HG02938 (cell line): ENCODE measurements at regions not wholly inside any gene's neighbourhood (a gene's known extent, or its start where the extent isn't known, plus 50 kb on each side); places are given as distances from the start of the nearest gene placed in this dataset.

Source experiments
- ATAC-seq: cut with Tn5 transposase; IDR thresholded peaks from one replicate; pipeline ENCODE4 v1.9.1; 2021; ENCODE audit warnings: mild to moderate bottlenecking, moderate library complexity; ENCODE audit not compliant: unreplicated experiment

DNA sequence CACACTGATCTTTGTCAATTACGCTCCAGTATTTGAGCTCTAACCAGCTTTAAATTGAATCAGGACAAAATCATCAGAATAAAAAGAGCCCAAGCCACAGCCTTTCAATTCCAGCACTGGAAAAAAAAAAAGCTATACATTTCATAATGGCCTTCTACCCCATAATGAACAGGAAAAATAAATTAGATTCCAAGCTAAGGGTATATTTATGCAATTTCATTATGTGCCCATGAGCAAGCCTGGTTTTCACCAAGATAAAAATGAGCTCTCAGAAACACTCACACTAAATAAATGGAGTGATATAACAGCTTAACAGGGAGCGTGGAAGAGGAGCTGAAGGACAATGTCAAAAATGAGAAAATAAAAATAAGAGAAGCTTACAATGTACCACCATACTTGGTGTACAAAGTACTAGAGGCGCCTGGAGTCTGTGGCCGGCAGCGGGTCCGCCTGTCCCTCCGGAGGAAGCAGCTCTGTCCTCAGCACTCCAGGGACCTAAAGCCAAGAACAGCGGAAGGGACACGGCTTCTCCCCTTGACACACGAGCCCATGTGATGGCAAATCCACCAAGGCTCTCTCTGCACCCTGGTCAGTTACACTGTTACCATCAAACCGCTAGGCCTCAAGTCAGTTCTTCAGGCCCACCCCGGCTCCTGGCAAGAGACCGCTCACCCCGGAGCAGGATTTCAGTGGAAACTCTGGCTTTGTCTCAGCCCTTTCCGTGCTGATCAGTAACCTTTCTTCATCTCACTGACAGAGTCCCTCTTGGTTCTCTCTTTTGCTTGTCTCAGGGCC, 69.6 kb downstream of the RBFOX3 start:
- ATAC-seq: no peak

DNA sequence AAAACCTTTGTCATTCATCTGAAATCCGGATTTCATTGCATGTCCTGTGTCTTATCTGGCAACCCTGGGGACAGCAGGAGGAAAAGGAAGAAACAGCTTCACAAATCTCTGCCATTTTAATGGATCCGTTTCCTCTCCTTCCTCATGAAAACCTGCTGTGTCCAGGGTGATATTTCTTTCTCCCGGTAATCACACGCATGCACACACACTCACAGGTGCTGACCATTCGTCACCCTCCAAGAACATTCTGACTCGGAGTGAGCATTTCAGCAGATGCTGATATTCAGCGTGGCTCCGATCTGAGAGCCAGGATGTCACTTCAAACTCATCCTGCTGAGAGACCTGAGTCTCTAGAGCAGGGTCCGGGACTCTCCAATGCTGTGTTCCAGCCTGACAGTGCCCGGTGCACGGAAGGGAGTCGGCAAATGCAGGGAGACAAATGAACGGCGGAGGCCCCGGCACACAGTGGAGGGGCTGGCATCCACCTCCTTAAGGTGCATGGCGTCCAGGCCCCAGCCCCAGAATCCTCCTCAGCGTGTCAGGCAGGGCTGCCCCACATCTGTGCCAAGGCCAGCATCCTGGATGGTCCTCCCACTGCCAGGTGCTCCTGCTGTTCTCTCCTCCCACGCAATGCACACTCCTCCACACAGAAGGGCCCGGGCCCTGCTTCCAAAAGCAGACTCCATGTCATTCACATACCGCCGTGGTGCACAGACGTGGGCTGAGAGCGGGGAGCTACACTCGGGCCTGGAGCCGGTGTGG, 70.7 kb downstream of the RBFOX3 start:
- ATAC-seq: no peak

DNA sequence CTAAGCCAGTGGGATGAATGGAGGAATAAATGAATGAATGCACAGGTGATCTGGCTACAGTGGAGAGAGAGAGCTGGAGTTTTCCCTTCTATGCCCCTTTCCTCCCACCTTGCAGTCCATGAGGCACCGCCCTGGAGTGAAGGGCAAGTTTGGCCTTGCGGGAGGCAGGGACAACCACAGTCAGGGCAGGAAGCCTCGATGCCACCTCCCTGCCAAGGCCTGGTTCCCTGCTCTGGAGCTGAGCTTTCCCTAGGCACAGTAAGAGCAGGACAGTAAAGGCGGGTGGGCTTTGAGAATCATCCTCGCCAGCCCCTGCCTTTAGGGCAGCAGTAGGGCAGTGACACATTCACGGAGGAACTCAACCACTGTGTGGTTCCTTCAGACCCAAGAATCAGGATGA, 72.6 kb downstream of the RBFOX3 start:
- no peak for ATAC-seq

DNA sequence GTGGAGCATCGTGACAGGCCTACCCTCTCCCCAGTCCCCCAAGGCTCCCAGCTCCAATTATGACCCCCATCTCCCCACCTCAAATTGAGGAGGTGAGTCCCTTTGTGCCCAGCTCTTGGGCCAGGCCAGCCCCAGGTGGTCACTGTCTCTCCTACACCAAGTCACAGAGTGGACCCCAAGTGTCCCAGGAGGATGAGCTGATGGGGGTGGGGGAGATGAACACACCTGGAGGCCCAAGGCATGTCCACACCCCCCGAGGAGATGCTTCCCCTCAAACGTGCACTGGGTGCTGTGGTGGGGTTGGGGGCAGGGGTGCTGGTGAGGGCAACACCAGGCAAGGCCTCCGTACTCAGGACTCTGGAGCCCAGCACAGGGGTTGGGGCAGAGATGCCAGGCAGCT, 73.2 kb downstream of the RBFOX3 start:
- ATAC-seq: no peak

DNA sequence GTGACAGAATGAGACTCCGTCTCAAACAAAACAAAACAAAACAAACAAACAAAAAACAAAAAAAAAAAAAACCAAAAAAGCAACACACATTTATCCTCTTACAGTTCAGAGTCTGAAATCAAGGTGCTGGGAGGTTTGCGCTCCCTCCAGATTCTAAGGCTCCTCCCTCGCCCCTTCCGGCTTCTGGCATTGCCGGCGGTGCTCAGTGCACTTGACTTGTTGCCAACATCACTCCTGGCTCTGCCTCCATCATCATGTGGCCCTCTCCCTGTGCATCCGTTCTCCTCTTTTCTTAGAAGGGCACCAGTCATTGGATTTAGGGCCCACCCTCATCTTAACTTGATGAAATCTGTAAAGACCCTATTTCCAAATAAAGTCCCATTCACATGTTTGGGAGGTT, 73.8 kb downstream of the RBFOX3 start:
- ATAC-seq: no peak

DNA sequence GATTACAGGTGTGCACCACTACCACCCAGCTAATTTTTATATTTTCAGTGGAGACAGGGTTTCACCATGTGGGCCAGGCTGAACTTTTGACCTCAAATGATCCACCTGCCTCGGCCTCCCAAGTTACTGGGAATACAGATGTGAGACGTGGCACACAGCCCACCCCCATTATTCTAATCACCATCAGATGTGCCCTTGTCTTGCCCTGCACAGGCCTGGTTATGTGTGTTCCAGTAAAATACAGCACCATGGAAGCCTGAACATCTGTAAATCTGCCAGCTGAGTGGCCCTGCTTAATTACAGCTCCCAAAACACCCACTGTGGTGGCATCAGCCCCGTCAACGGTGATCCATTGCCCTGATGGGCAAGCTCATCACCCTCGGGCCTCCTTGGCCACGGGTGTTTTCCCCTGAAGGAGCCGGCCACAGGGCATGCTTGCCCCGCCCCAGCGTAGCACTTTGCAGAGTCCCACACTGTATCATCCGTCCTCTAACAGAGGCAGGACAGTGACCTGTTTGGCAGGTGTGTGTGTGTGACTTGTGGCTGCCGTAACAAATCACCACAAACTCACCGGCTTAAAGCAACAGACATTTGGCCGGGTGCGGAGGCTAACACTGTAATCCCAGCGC, 74.5 kb downstream of the RBFOX3 start:
- no peak for ATAC-seq

DNA sequence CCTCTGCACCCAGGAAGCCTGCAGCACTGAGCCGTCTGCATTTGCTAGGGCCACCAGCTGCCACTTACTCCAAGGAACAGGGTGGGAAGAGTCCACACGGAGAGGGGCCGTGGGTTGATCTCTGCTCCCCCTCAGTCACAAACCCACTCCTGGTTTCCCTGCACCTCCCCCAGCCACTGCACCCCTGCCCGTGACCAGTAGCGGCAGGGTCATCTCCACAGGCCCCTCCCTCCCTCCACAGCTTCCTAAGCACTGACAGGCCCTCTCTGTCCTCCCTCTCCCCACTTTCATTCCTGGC, 75.2 kb downstream of the RBFOX3 start:
- ATAC-seq: no peak

DNA sequence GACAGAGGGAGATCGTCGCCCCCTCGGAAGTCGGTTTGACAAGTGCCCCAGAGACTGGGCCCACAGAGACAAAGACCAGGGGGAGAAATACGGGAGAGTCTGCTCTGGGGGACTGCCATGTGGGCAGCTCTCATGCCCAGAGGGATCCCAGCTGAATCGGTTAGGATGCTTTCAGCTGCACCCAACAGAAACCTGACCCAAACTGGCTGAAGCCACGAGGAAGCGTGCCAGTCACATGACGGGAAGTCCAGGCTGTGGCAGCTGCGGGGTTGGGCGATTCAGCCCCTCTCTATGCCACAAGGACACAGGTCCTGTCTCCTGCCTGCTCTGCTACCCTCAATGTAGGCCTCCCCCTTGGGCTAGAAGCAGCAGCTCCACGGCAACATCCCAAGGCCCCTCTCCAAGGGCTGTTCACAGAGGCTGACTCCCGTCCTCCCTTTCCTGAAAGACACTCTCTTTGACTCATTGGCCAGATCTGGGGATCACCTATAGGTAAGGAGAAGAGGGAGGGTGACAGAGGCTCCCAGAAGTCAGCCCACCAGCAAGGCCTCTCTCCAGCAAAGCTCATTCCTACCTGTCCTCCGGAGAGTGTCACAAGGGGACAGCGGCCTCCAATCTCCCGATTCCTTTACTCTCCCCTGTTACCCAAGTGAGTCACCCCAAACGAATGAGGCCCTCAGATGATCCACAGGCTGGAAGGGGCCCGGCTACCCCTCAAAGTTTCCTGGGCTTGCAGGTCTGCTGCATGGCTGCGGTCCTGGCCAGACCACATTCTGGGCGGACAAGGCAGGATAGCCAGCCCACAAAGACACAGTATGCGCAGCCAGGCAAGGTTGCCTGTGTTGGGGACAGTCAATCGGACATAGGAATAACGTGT, 75.8 kb downstream of the RBFOX3 start:
- ATAC-seq: no peak

DNA sequence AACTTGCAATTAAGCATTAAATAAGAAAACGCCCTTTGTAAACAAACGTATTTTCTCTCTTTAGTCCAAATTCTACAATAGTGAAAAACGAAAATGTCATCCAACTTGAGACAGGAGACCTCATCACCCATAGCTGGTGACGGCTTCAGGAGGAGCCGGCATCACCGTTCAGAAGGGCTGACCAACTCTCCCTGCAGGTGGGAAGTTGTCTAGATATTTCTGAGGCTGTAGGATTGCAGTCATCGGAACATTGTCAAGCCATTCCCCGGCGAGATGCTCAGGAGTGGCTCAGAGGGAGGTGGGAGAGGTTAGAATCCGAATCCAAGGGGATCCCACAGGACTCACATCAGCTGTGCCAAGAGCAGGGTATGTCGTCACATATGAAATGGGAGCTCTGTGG, 76.7 kb downstream of the RBFOX3 start:
- no peak for ATAC-seq

DNA sequence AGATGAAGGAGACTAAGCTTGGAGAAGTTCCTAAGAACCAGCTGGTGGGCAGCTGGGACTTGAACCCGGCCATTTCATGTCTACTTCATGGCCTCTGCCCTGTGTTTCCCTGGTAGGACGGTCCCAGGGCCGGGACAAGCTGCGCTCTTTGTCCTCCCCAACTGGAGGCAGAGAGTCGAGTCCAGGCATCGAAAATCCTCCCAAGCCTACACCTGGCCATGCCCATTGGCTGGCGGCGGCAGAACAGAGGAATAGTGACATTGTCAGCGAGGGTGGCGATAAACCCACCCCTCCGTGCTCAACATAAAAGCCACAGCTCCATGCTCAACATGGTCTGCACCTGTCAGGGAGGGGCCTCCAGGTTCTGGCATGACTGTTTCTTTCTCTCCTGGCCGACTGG, 77.7 kb downstream of the RBFOX3 start:
- no peak for ATAC-seq

DNA sequence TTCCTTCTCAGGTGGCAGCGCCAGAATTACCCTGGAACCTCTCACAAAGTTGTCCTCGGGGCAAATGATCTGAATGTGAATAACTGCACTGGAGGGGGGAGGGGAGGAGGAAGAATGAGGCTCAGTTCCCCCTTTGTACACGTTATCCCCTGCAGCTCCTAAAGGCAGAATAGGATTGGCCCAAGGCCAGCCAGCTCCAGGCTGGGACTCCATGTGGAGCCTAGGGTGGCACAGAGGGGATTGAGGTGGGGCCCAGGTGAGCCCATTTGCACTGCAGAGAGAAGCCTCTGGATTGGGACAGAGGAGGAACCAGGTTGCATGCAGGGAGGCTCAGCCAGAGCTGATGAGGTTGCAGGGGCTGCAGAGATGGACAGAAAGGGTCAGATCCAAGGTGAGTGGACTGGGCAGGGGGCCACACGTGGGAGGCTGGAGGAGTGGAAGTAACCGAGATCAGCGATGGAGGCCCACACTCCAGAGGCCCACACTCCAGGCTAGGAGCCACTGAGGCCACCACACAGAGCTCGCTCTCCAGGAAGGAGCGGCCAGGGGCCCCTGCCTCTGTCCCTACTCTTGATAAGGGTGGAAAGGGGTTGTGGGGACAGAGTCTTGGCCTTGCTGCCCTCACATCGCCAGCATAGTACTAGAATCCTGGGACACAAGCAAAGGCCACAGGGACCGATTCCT, 78.6 kb downstream of the RBFOX3 start:
- no peak for ATAC-seq

DNA sequence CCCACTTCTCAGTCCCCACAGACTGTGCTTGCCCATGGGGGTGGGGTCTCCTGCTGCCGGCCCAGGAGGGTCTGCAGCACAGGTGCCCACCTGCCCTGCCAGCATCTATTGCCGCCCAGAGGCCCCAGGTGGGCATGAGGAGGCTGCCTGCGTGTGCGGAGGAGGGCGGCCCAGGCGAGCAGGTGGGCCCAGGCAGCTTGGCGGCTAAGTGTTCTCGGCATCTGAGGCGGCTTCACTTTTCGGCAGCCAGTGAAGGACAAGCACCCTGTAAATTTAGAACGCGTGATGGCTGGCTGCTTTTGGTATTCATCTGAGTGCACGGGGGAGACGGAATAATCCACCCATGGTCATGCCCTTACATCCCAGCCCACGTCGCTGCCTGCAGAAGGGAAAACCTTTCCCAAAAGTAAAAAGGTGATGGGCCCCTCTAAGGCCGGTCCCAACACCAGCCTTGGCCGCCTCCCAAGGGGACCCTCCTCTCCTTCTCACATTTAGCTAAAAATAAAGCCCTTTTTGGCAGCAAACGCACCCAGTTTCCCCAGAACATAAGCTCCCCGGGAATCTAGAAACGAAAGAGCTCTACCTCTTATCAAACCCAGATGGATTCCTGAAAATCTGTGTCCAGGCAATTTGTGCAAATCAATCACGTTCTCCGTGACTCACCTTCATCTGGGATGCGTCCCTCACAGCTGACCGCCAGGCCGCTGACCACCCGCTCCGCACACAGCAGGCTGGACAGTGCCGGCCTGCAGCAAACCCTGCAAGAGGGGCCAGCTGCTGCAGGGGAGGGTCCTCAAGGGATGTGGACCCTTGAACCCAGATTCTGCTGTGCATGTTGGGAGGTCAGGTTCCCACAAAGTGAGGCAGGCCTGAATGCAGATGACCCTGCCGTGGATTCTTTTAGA, 79.4 kb downstream of the RBFOX3 start:
- no peak for ATAC-seq

DNA sequence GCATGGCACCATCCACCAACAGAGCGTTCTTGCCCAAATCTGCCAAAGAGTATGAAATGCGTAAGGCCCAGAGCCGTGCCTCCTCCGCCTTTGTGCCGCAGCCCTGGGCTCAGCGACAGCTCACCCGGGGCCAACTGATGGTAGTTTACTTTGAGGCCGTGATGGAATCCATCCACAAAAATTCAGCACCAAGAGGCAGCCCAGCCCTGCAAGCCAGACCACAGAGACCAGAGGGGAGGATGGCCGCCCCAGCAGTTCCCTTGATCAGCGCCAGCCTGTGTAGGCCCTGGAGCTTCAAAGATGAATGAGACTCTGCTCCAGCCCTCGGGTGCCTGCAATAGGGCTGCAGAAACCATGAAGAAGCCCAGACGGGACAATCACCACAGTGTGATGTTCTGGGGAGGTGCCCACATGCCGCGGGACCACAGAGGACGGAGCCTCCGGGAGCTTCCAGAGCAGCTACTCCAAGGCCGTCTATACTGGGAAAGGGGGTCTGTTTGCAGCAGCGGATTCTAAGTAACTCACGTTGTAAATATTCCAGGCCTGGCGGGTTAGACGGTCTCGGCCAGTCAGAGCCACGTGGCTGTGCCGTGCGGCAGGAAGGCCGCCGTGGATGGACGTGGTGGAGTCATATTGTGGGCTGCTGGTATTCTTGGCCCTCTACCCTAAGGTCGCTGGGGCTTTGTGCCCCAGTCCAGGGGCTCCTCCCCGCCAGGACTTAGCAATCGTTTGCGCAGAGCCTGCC, 80.3 kb downstream of the RBFOX3 start:
- ATAC-seq: no peak

DNA sequence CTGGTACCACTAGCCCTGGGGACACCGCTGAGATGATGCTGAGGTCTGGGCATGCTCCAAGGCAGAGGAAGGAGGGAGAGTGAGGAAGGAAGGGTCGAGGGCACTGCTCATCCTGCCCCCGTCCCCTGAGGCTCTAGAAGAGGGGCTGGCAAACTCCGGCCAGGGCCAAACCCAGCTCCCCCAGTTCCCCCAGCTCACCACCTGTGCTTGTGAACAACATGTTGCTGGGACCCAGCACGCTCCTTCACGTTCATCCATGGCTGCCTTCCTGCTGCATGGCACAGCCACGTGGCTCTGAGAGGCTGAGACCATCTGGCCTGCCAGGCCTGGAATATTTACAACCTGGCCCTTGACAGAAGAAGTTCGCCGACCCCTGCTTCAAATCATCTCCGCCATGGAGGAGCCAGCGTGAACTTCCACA, 81.2 kb downstream of the RBFOX3 start:
- ATAC-seq: no peak

DNA sequence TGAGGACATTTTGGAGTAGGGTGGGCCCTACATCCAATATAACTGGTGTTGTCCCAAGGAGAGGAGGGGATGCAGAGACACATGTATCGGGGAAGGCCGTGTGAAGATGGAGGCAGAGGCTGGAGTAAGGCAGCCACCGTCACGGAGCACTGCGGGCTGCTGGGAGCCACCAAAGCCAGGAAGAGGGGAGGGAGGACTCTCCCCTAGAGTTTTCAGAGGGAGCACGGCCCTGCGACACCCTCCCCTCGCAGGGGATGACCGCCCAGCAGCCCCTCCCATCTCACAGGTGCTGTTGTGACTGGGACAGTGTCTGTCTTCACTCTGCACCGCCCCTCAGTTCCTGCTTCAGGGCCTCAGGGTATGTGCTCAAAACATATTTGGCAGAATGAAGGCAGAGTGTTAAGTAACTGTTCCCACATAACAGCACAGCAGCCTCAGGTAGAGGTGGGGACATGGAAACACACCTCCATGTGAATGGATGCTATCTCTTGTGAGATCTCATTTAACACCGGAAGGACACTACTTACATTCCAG, 82.2 kb downstream of the RBFOX3 start:
- no peak for ATAC-seq

DNA sequence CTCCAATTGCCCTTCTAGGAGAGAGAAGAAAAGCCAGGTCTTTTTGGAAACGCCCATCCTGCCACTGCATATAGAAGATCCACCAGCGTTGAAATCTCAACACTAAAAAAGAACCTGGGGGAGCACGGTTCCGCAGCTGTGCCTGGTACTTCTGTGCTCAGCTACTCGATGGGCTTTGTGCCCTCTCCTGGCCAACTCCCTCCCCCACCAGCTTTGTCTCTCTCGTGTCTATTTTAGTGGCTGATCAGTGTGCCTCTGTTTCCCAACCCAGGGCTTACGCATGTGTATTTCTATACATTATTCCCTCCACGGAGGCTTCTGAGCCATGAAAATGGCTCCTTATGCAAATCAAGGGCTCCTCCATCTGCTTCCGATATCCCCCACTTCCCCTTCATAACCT, 83.5 kb downstream of the RBFOX3 start:
- no peak for ATAC-seq

DNA sequence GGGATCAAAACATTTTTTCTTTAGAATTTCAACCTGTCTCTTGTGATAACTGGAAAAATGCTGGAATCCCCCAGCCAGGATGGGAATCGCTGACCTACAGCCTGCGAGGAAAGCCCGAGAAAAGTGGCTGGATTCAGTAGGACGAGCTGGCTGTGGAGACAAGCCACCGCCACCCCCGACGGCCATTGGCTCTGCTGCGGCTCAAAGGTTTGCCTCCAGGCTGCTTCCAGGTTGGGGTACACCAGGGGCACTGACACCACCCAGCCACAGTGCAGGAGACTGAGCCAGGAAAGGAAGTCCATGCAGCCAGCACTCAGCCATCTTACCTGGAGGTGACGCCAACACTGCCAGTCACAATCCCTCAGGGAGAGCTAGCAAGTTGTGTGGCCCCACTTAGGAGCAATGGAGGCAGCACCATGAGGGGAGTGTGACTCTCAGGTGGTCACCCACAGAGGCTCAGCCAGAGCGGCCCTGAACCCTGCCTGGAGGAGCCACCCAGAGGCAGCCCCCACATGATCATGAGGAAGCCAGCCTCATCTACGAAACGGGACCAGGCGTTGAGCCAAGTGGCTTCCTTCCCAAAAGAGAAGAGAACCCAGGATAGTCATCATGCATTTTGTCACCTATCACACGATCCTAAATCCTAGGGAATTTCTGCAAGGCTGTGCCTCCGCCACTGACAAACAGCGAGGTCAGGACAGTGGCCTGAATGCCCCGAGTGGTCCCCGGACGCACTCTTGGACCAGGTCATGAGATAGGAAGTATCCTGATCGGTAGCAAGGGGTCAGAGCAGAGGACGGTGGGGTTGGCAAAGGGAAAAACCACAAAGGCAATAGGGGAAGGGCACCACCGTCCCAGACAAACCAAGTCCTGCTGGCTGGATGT, 84.8 kb downstream of the RBFOX3 start:
- ATAC-seq: no peak
